HG03457 (cell line): ENCODE measurements at regions not wholly inside any gene's neighbourhood (a gene's known extent, or its start where the extent isn't known, plus 50 kb on each side); places are given as distances from the start of the nearest gene placed in this dataset.

Experiments used
- ATAC-seq: cut with Tn5 transposase; IDR thresholded peaks from one replicate; pipeline ENCODE4 v1.9.1; 2021; ENCODE audit warnings: moderate number of reproducible peaks; ENCODE audit not compliant: unreplicated experiment

DNA sequence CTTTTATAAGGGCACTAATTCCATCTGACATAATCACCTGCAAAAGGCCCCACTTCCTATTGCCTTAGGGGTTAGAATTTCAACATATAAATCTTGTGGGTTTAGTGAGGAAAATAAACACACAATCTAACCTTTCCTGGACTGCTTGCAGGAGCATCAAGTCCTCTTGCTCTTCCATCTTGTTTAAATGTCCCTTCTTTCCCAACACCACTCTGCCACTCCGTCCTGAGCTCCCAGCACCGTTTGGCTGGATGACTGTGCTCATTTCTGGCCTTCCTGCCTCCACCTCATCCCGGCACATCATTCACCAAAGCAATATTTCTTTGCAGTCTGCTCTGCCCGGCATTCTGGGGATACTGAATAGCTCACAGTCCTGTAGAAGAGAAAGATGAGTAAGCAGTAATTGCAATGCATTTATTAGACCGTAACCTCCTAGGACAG lies 247.8 kb downstream of the BCL2 start:
- ATAC-seq: no peak

DNA sequence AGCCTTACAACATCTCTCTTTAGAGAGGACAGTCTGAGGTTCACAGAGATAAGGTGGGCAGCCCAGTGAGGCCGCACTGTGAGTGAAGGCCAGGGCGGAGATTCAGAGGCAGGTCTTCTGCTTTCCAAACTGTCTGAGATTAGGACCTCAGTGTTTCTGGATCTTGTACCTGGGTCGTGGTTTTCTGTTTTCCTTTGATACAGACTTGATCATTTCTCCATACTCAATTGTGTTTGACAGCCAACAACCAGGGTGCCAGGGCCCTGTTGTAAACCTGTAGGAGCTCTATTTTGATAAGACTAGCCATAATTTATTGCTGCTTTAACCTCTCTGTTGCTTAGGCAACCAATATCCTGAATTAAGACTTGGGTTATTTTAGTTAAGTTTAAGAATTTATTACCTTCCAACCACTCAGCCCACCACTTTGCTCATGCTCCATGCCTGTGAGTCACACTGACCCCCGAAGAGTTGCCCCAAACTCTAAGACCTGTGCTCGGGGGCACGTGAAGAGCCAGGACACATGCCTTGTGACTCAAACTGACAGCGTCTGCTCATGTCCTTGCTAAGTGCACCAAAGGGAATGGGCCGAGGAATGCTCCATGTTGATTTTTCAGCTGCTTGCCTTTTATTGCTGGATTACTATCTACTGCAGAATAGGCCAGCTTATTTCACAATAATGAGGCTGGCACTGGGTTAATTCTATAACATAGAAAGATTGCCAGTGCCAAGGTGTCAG lies 248.6 kb downstream of the BCL2 start:
- ATAC-seq: no peak

DNA sequence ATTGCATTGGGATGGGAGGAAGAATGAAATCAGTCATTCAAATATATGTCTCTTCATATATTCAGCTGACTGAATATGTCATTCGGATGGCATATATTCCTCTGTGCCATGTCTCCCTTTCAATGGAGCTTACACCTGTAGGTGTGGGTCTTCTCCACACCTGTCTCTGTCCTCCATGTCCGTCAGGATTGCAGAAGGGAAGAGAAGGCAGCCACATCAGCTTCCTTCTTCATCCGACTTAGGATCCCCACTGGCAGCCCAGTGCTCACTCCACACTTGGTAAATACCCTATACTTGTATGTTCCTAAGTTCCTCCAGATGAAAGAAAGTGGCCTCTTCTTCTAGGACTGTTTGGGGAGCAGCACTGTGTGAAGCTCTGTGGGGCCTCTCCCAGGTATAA lies 250.1 kb downstream of the BCL2 start:
- ATAC-seq: no peak

DNA sequence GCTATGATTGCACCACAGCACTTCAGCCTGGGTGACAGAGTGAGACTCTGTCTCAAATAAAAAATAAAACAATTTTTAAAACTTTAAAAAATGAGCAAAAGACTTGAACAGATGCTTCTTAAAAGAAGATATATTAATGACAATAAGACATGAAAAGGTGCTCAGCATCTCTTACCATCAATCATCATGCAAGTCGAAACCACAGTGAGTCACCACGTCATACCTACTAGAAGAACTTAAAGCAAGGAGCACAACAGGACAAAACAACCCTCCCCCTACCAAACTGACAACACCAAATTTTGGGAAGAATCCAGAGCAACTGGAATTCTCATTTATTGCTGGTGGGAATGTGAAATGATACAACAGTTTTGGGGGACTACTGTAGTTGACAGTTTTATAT lies 251.6 kb downstream of the BCL2 start:
- no peak for ATAC-seq

DNA sequence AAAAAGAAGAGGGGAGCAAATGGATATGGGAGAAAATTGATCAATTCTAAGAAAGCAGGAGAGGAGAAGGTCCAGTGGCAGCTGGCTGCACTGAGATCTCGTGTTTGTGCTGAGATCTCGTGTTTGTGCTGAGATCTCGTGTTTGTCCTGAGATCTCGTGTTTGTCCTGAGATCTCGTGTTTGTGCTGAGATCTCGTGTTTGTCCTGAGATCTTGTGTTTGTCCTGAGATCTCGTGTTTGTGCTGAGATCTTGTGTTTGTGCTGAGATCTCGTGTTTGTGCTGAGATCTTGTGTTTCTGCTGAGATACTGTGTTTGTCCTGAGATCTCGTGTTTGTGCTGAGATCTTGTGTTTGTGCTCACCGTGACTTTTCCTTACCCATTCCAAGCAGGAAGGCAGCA lies 254.4 kb downstream of the BCL2 start:
- ATAC-seq: no peak

DNA sequence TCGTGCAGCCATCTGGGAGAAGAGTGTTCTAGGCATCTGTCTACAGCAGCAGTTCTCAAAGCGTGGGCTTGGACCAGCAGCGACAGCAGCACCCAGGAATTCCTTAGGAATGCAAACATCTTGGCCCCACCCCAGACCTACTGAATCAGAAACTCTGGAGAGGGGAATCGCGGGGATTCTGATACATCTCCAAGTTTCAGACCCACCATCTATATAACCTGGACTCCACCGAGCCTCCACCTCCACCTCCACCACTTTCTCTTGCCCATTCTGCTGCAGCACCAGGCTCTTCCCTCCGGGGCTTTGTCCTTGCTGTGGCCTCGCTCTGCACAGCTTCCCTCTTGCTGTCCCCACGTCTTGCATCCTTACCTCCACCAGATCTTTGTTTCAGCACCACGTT lies 256.4 kb downstream of the BCL2 start:
- no peak for ATAC-seq

DNA sequence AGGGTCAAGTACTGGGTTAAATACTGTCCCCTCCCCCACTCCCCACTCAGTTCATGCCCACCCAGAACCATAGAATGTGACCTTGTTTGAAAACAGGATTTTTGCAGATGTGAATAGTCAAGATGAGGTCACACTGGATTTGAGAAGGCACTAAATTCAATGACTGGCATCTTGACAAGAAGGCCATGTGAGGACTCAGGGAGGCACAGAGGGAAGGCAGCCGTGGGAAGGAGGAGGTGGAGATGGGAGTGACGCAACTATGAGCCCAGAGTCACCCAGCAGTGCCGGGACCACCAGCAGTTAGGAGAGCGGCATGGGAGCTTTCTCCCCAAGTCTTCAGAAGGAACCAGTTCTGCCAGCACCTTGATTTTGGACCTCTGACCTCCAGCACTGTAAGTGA lies 257.3 kb downstream of the BCL2 start:
- no peak for ATAC-seq

DNA sequence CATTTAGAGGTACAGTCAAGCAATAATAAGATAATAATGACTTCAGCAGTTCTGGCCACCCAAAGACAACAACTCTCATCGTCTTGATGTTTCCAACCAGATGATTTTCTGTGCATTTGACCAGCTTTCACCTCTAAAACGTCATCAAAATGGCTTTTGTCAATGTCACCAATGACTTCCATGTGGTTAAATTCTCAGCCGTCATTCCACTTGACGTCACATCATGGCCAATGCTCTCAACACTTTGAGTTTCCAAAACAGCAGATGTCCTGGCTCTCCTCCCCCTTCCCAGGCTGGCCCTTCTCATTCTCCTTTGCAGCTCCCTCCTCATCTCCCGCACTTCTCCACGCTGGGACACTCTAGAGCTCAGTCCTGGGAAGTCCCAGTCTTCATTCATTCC lies 258.3 kb downstream of the BCL2 start:
- ATAC-seq: no peak

DNA sequence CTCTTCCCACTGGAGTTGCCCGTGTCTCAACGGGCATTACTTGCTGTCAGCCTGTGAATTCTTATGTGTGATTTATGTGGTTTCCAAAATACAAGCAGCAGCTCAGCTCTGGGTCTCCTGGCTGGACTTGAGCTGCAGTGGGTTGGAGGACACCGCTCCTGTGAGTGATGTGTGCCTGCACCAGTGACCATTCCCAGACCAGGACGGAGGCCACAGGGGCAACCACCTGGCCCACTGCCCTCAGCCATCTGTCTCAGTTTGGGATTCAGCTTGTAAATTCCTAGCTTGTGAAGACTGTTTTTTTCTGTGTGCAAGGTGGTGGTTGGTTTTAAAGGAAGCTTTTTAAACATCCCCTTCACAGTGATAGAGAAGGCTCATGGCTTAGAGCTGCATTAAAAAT lies 261.0 kb downstream of the BCL2 start:
- no peak for ATAC-seq

DNA sequence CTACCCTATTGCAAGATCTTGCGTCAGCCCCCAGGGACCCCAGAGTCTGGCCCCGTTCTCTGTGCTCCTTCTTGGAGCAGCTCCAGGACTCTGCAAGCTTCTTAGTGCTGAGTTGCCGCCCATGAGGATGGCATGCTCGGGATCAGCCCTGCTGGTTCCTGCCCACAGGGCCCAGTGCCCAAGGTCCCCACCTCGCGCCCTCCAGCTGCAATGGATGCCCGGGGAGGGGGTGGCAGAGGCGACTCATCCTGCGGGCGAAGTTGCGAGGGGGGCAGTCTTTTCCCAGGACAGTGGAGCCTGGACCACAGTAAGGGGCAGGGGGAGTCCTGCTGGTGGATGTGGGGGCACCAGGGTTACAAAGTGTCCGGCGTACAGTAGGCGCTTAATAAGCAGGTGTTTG lies 261.9 kb downstream of the BCL2 start:
- no peak for ATAC-seq

DNA sequence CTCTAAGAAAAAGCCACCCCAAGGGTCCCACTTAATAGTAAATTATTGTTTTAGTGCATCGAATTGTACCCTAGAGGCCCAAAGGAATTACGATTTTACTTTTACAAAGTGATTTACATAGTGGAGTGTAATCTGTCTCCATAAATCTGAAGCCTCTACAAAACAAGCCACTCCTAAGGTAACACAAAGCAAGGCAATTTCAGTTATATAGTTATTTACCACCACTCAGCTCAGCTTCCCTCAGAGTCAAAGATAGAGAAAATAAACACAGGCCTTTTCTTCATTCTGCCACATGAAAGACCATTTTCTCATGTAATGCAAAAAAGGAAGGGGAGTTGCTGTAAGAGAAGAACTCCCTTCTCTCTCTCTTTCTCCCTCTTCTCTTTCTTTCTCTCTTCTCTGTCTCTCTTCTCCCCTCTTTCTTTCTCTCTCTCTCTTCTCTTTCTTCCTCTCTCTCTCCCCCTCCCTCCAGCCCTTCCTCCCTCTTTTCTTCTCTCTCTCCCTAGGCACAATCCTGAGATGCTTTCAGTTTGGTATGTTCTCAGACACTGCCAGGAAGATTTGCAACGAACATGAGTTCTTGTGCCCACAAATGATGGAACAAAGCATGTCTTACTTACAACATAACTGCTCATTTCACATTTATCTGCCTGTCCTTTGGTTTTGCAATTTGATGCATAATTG lies 264.5 kb downstream of the BCL2 start:
- no peak for ATAC-seq

DNA sequence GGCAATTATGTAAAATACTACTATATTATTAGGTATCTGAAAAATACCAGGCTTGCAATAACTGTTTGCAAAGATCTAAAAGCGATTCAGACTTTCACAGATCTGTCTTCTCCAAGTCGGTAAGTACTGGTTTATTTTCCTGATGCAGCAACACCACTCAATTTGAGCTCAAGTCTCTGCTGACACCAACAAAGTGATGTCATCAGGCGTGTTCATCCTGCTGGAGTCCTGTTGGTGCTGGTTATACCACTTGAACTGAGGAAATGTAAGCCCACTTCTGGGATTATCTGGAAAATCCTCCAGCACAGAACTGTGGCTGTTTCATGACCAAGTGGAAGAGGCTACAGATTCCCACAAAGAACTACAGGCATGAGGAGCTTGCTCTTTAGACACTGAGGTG lies 267.6 kb downstream of the BCL2 start:
- no peak for ATAC-seq

DNA sequence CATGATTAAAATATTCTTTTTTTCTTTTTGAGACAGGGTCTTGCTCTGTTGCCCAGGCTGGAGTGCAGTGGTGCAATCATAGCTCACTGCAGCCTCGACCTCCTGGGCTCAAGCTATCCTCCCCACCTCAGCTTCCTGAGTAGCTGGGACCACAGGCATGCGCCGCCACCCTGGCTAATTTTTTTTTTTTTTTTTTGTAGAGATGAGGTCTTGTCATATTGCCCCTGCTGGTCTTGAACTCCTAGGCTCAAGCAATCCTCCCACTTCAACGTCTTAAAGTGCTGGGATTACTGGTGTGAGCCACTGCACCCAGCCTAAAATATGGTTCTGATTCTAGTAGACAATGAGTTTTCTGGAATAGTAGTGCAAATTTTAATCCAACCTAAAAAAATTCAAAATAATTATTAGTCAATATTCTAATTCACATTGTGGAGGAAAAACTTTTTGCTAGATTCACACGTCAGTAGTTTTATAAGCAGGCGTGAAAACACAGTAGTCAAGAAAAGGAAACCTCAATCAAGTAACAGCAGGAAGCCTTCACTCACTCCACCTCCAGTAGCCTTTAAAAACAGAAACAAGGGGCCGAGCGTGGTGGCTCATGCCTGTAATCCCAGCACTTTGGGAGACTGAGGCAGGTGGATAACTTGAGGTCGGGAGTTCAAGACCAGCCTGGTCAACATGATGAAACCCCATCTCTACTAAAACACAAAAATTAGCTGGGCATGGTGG lies 268.7 kb downstream of the BCL2 start:
- peak; percentile 57 for ATAC-seq

DNA sequence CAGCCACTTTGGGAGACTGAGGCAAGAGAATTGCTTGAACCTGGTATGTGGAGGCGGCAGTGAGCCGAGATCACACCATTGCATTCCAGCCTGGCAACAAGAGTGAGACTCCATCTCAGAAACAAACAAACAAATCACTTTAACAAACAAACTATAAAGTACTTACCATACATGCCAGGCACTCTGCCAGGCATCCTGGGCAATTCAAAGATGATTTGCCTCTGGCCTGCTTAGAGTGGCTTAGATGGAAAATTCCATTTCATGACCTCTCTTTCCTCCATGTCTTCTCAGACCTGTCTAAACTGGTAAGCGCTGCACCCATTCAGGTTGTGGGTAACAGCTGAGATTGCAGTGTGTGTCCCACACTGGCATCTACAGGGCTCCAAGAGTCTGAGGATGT lies 273.2 kb downstream of the BCL2 start:
- ATAC-seq: no peak

DNA sequence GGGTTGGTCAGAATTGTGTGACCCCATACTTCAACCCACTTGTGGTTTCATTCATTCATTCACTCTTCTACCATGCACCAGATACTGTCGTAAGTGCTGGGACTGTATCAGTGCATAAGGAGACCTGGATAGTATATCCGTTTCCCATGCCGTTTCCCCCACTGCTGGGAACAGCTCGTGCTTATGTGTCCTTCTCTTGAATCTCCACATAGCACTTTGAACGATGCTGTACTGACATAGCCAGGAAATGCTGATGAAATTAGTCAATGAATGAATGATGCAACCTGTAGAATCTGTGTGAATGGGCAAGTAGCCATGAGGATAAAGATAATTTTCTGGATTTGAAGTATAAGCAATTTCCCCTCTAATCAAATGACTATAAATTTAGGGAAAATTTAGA lies 276.1 kb downstream of the BCL2 start:
- no peak for ATAC-seq

DNA sequence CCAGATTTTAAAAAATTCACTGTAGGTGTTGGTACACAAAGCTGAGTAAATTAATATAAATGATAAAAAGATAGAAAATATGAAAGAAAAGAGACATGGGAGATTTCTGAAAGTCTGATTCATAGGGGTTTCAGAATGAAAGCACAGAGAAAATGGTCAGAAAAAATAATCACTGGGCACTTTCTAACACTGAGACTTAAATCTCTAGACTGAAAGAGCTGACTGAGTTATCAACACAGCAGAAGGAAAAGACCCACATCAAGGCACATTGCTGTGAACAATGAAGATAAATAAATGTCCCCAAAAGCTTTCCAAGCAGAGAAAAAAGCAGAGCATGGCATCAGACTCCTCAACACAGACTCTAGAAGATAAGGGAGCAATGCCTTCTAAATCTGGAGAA lies 277.2 kb downstream of the BCL2 start:
- ATAC-seq: no peak

DNA sequence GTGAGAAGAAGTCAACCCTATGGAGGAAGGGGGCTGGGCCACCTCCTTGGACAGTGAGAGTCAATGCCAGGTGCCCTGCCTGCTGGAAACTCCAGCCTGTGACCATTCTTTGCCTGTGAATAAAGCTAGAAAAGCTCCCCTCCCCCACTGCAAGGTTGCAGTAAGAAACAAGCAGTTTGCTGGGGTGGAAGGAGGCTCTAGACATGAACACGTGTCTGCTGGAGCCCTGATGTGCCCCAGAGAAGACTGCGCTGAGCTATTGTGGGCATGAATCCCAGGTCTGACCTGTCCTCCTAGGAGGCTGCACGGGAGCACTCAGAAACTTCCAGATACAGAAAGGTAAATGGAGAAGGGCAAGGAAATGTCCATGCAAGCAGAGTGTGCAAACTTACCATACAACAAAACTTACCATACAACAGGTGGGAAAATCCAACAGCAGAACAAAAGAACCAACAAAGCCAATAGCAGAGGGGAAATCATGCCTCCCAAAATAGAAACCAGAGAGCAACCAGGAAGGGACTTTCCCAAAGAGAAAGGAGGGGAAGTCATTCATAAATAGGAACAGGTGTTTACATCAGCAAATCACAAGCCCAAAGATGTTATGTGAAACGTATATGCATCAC lies 278.7 kb downstream of the BCL2 start:
- peak; percentile 70 for ATAC-seq

DNA sequence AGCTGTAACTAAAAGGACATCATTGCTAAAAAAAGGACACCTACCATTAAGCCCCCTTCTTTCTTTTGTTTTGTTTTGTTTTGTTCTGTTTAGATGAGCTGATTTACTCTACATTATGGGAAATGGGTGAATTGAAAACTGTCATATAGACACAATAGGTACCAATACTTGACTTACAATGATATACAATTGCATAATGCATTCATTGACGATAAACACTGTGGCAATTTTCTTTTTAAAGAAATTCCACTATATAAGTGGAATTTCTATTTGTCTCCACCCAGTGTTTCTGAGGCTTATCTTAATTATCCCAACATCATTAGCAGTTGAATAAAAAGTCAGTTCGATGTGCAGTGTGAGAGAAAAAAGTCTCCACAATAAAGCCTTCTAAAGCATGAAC lies 282.1 kb downstream of the BCL2 start:
- ATAC-seq: no peak

DNA sequence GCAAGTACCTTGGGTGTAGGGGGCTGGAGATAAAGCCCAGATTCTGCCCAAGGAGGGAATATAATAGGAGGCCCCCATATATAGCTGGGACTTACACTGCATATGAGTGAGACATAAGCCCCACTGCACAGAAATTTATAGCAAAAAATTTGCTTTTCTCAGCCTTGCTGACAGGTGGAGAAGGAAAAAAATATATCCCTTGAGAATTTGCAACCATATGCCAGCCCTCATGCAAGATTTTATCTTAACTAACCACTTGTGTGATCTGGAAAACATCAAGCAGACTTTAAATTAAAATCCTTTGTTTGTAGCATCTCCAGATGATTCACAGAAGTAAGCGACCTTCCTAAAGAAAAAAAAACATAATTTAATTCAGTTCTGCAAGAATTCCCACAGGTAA lies 288.2 kb downstream of the BCL2 start:
- ATAC-seq: no peak
